Ovary (tissue), 3 donors: ENCODE measurements at regions not wholly inside any gene's neighbourhood (a gene's known extent, or its start where the extent isn't known, plus 50 kb on each side); places are given as distances from the start of the nearest gene placed in this dataset.

Experiments used
- CTCF ChIP-seq, 3 donors: fragments of 450-650 bp in 2 of 3; fragments of 200-600 bp in 1 of 3; IDR thresholded peaks; one replicate each; pipeline versions ENCODE4 v1.5.1 to v1.8.0; 2016 to 2022; ENCODE audit warnings: antibody characterized with exemption in 3 of 3, mild to moderate bottlenecking in 1 of 3
- EP300 ChIP-seq: sonication (generic); formaldehyde crosslinking; IDR thresholded peaks from one replicate; pipeline ENCODE4 v1.6.1; 2017; ENCODE audit warnings: antibody characterized with exemption
- POLR2A ChIP-seq: fragments of 450-650 bp; IDR thresholded peaks from one replicate; pipeline ENCODE4 v1.6.1; 2017; ENCODE audit warnings: antibody characterized with exemption, mild to moderate bottlenecking, moderate library complexity
- donor health status: DM: no; HTN: no; CAD: no.

GRCh38 chr12:24541193-24541871 is 407.6 kb downstream of the BCAT1 start:
- no peak for TF ChIP-seq CTCF (IDR thresholded peaks at IDR 0.05)
- TF ChIP-seq EP300, result no peak
- TF ChIP-seq POLR2A, result no peak
